MCF 10A (cell line): ENCODE measurements at regions not wholly inside any gene's neighbourhood (a gene's known extent, or its start where the extent isn't known, plus 50 kb on each side); places are given as distances from the start of the nearest gene placed in this dataset.

ENCODE experiments used
- BruUV-seq: library from RNA; stranded (reverse); fragments of 400-500 nt; replicated peaks from 2 replicates; lab custom pipeline; 2021; lab: Mats Ljungman, UMichigan
- CTCF ChIA-PET: fragments of 300-600 bp; sonication (Branson Sonifier 250); formaldehyde crosslinking; extraction: SDS; loops from one replicate; lab custom pipeline; 2021; ENCODE audit warnings: antibody characterized with exemption, inconsistent platforms; lab: Yijun Ruan, JAX
- POLR2A ChIA-PET: fragments of 300-600, 350-650 bp; sonication (Branson Sonifier 250); formaldehyde crosslinking; extraction: SDS; loops from one replicate; lab custom pipeline; 2020; ENCODE audit warnings: antibody characterized with exemption, inconsistent platforms; lab: Yijun Ruan, JAX
- DNase-seq: peaks from one replicate; pipeline ENCODE4 v3.0.0-alpha.2; 2018; ENCODE audit not compliant: unreplicated experiment
- H3K27ac Mint-ChIP-seq: one replicate; pipeline ENCODE4 v1.8.0; 2022; ENCODE audit warnings: mild to moderate bottlenecking, low read depth, mixed read lengths; ENCODE audit not compliant: unreplicated experiment
- H3K27me3 Mint-ChIP-seq: one replicate; pipeline ENCODE4 v1.8.0; 2022; ENCODE audit warnings: mixed read lengths; ENCODE audit not compliant: insufficient read depth, unreplicated experiment
- H3K36me3 Mint-ChIP-seq: one replicate; pipeline ENCODE4 v1.8.0; 2022; ENCODE audit warnings: mild to moderate bottlenecking, moderate library complexity, mixed read lengths; ENCODE audit not compliant: insufficient read depth, unreplicated experiment
- H3K4me1 Mint-ChIP-seq: one replicate; pipeline ENCODE4 v1.8.0; 2022; ENCODE audit warnings: mixed read lengths; ENCODE audit not compliant: insufficient read depth, unreplicated experiment
- H3K4me3 Mint-ChIP-seq: one replicate; pipeline ENCODE4 v1.8.0; 2022; ENCODE audit warnings: mild to moderate bottlenecking, moderate library complexity, mixed read lengths; ENCODE audit not compliant: unreplicated experiment
- H3K9me3 Mint-ChIP-seq: one replicate; pipeline ENCODE4 v1.8.0; 2022; ENCODE audit warnings: mixed read lengths; ENCODE audit not compliant: unreplicated experiment
- CTCF ChIP-seq: fragments of 200-600 bp; IDR thresholded peaks from one replicate; pipeline ENCODE4 v1.8.0; 2022; ENCODE audit warnings: antibody characterized with exemption, mild to moderate bottlenecking; ENCODE audit not compliant: unreplicated experiment
- intact Hi-C: fragments of 100-400 bp; cut with micrococcal nuclease; formaldehyde crosslinking; loops from 2 replicates; pipeline ENCODE4 v1.14.1; 2022

DNA sequence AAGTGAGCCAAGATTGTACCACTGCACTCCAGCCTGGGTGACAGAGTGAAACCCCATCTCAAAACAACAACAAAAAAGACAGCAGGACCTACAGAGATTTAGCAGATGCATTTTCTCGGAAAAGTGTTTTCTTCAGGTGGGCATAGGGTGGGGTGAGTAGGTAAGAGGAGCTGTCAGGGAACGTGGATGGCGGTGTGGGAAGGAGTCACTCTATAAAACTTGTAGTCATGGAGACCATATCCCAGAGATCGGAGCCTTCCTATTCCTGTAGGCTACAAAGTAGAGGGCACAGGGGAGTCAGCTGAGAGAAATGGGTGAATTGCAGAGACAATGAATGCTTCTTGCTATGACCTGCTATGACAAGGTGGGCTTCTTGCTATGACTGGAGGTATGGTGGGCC, 283.0 kb upstream of the FOXK1 start:
- intact Hi-C loops: no loop called here
- ChIA-PET POLR2A (no interaction called here), CTCF (no interaction called here)
- BruUV-seq: no TSS peak
- TF ChIP-seq CTCF: no peak
- Mint-ChIP-seq H3K36me3 (no peaks in the 10 kb centered on the region), H3K27ac (no peak overlapping the region), H3K9me3 (peaks cover under 1% of the 10 kb centered on the region), H3K4me3 (no peak overlapping the region), H3K27me3 (peaks cover 43% of the 10 kb centered on the region), H3K4me1 (no peaks in the 10 kb centered on the region)
- DNase-seq: no peak

DNA sequence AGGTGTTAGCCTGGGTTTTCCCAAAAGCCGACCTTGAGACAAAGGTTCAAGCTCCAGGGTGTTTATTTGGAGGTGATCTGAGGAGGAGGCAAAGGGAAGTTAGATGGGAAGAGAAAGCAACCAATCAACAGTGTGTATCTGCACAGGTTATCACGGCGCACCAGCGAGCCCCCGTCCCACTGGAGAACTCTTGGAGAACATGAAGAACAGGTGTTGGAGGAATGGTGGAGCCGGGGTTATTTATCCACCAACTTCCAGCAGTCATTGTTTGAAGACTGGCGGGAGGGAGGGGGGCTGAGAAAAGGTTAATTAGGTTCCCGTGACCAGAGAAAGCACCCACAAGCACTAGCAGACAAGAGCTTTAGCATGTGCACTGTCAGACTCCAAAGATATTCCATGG, 282.5 kb upstream of the FOXK1 start:
- intact Hi-C loops: no loop called here
- Mint-ChIP-seq H3K27me3 (peaks cover 43% of the 10 kb centered on the region), H3K4me3 (no peak overlapping the region), H3K36me3 (no peaks in the 10 kb centered on the region), H3K9me3 (peaks cover 5% of the 10 kb centered on the region), H3K4me1 (no peaks in the 10 kb centered on the region), H3K27ac (no peak overlapping the region)
- ChIA-PET CTCF (no interaction called here), POLR2A (no interaction called here)
- no peak for DNase-seq
- BruUV-seq: no TSS peak
- TF ChIP-seq CTCF: no peak

DNA sequence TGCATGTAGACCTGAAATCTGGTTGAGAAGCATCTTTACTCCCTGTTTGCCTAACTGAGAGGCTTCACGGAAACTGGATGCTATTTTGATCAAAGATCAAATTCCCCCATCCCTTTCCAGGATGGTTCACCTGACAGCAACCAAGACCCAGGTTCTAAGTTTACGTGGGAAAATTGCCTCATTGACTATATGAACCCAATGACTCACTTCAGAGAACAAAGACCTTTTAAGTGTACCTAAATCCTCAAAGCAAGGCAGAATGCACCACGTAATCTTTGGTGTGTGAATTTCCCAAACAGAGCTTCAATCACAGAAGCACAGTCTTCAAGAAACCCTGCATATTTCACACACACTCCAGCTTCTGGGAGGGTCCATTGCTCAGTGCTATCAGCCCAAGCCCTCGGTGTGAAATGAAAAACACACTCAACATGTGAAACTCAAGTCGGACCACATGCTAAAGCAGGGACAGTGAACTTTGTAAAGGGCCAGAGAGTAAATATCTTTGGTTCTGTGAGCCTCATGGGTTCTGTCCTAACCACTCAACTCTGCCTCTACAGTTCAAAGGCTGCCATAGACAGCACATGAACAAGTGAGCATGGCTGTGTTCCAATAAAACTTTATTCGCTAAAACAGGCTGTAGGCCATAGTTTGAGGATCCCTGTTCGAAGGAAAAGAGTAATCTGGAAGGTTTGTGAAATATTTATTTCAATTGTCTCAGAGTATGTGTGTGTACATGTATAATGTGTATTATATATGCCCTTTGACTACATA, 275.6 kb upstream of the FOXK1 start:
- no peaks in the 10 kb centered on the region for H3K4me1 Mint-ChIP-seq
- ChIA-PET CTCF (no interaction called here), POLR2A (no interaction called here)
- no peak for DNase-seq
- H3K9me3 Mint-ChIP-seq: peaks cover 16% of the 10 kb centered on the region
- peaks cover 10% of the 10 kb centered on the region for H3K36me3 Mint-ChIP-seq
- BruUV-seq: no TSS peak
- intact Hi-C loops: no loop called here
- H3K4me3 Mint-ChIP-seq: no peak overlapping the region
- H3K27ac Mint-ChIP-seq: no peak overlapping the region
- H3K27me3 Mint-ChIP-seq: peaks cover 15% of the 10 kb centered on the region
- no peak for TF ChIP-seq CTCF

- H3K27ac Mint-ChIP-seq: no peak overlapping the region
- H3K27me3 Mint-ChIP-seq: peaks cover 5% of the 10 kb centered on the region
- H3K36me3 Mint-ChIP-seq: peaks cover 10% of the 10 kb centered on the region
- H3K4me3 Mint-ChIP-seq: no peak overlapping the region
- H3K4me1 Mint-ChIP-seq: no peaks in the 10 kb centered on the region
- ChIA-PET POLR2A (no interaction called here), CTCF (no interaction called here)
- intact Hi-C loops: no loop called here
- no peak for TF ChIP-seq CTCF
- BruUV-seq: no TSS peak
- H3K9me3 Mint-ChIP-seq: peaks cover 7% of the 10 kb centered on the region
- no peak for DNase-seq
Measured at GRCh38 chr7:4409946-4410345, 272.1 kb upstream of the FOXK1 start.
